HG03442 (cell line): ENCODE measurements at regions not wholly inside any gene's neighbourhood (a gene's known extent, or its start where the extent isn't known, plus 50 kb on each side); places are given as distances from the start of the nearest gene placed in this dataset.

Source experiments
- ATAC-seq: cut with Tn5 transposase; IDR thresholded peaks from one replicate; pipeline ENCODE4 v1.9.1; 2021; ENCODE audit warnings: mild to moderate bottlenecking, moderate library complexity; ENCODE audit not compliant: unreplicated experiment

- no peak for ATAC-seq
These were observed 71.7 kb upstream of the MROH9 start for GRCh38 chr1:170863621-170864020.

- ATAC-seq, result no peak
These were observed 71.1 kb upstream of the MROH9 start for GRCh38 chr1:170864238-170864637.

- ATAC-seq, result peak; percentile 47
These were observed 70.3 kb upstream of the MROH9 start for GRCh38 chr1:170864876-170865538.

GRCh38 chr1:170866646-170867045 lies 68.7 kb upstream of the MROH9 start:
- no peak for ATAC-seq

- no peak for ATAC-seq
These were observed 63.5 kb upstream of the MROH9 start for GRCh38 chr1:170871868-170872267.

DNA sequence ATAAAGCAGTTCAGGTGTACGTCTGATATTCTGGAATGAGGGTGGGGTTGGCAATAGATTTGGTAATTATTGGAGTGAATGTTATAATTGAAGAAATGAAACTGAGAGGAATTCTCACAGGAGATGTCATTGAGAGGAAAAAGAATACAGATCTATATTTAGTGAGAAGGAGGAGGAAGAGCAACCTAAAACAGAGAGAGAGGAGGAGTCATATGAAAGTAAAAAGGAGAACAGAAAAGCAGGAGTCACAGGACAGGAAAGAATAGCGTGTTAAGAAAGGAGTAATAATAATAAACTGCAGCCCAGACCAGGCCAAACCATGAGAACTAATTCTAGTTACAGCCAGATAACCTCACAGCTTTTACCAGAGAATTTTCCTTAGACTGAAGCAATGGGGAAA lies 62.7 kb upstream of the MROH9 start:
- peak; percentile 94 for ATAC-seq

- ATAC-seq, result no peak
These were observed 60.7 kb upstream of the MROH9 start for GRCh38 chr1:170874671-170875070.

DNA sequence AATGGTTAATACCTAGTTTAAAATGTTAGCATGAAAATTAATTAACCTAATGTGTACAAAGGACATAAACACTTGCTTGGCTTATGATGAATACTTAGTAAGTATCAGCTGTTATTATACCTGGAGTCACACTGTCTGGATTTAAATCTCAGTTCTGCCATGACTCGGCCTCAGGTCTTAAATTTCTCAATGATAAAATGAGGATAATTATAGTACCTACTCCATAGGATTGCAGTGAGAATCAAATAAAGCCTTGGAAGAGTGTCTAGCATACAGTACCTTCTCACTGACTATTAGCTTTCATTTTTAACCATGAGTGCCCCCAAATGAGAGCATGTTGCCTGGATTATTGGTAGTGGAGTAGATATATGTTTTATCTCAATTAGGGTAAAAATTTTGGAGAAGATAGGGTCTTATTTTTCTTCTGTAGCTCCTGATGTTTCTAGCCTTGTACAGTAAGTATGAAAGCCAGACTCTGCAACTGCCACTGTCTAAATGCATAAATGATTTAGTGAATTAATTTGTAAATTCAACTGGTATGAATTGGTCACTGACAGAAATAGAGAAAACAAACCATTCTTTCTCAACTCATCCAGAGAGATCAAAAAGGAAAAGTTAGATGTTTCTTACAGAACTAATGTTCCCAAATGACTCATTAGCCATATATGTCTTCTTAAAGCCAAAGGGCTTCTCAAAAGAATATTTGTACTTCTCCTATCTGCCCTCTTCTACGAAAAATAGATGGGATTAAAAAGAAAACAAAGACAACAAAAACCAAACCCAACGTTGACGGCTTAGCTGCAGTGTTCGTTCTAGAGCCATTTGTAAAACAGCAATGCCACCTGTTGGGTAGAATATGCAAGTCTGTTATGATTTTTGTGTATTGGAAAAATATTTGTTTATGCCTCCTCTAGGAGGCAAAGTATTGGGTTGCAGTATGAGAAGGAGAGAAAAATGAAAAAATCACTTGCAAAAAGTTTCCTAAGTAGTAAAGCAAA lies 53.8 kb upstream of the MROH9 start:
- ATAC-seq, result peak; percentile 71
